Transverse colon (tissue), 4 donors: ENCODE measurements at regions not wholly inside any gene's neighbourhood (a gene's known extent, or its start where the extent isn't known, plus 50 kb on each side); places are given as distances from the start of the nearest gene placed in this dataset.

Experiments used
- DNase-seq: peaks from one replicate; pipeline ENCODE4 v3.0.0-alpha.2; 2019
- H3K27ac ChIP-seq, 4 donors: fragments of 200-600 bp; sonication (generic); 2 replicates each; pipeline ENCODE4 v1.5.1; 2016 to 2018; ENCODE audit warnings: inconsistent platforms in 4 of 4
- H3K27me3 ChIP-seq: fragments of 200-600 bp; sonication (generic); 2 replicates; pipeline ENCODE4 v1.5.1; 2017; ENCODE audit warnings: inconsistent platforms
- H3K36me3 ChIP-seq, 4 donors: fragments of 200-600 bp; sonication (generic); 2 replicates each; pipeline ENCODE4 v1.5.1; 2017 to 2019; ENCODE audit warnings: inconsistent platforms in 4 of 4
- H3K4me1 ChIP-seq, 4 donors: fragments of 200-600 bp; sonication (generic); 2 replicates each; pipeline ENCODE4 v1.5.1; 2017 to 2020; ENCODE audit warnings: inconsistent platforms in 4 of 4
- H3K4me3 ChIP-seq, 4 donors: fragments of 200-600 bp; sonication (generic); 1 replicate in 1 of 4; 2 replicates in 3 of 4; pipeline versions ENCODE4 v1.5.1 to v1.6.1; 2017 to 2019; ENCODE audit warnings: inconsistent platforms in 4 of 4
- H3K9me3 ChIP-seq, 2 donors: fragments of 200-600 bp; sonication (generic); 2 replicates each; pipeline ENCODE4 v1.5.1; 2017 to 2019; ENCODE audit warnings: inconsistent platforms in 2 of 2
- CTCF ChIP-seq, 5 experiments: fragments of 200-600 bp in 3 of 5; fragments of 450-650 bp in 2 of 5; sonication (generic) in 3 of 5; IDR thresholded peaks; 1 replicate in 2 of 5; 2 replicates in 3 of 5; pipeline ENCODE4 v1.5.1; 2016 to 2017; ENCODE audit warnings: antibody characterized with exemption in 5 of 5, inconsistent platforms in 3 of 5, mild to moderate bottlenecking in 2 of 5, moderate library complexity in 1 of 5
- EP300 ChIP-seq: sonication (generic); formaldehyde crosslinking; IDR thresholded peaks from one replicate; pipeline ENCODE4 v1.6.1; 2017; ENCODE audit warnings: antibody characterized with exemption, low read depth
- POLR2A ChIP-seq: fragments of 450-650 bp; IDR thresholded peaks from one replicate; pipeline ENCODE4 v1.6.1; 2016; ENCODE audit warnings: antibody characterized with exemption, mild to moderate bottlenecking, moderate library complexity
- POLR2AphosphoS5 ChIP-seq, 3 donors: sonication (generic); formaldehyde crosslinking; IDR thresholded peaks; one replicate each; pipeline ENCODE4 v1.6.1; 2016; ENCODE audit warnings: antibody characterized with exemption in 3 of 3
- WGBS, 2 donors: methylation state at CpG; one replicate each; pipeline ENCODE4 v1.1.5; 2018; ENCODE audit warnings: low coverage in 1 of 2; 5-methylcytosine and 5-hydroxymethylcytosine counted together
- in situ Hi-C, 4 donors: fragments of 200-750 bp; cut with MboI; loops; one replicate each; pipeline versions ENCODE4 v1.15.0 to v1.15.1; 2017; ENCODE audit warnings: low sequenced_read_pairs in 3 of 4, low pct_ligation_motif_present in 1 of 4, low pct_unique_long_range_greater_than_20kb in 1 of 4
- intact Hi-C: fragments of 100-400 bp; cut with DNase I; formaldehyde crosslinking; loops from one replicate; pipeline ENCODE4 v1.15.1; 2023; ENCODE audit warnings: low total_unique reads

GRCh38 chr11:29314211-29314610 lies 702.6 kb downstream of the KCNA4 start:
- Histone ChIP-seq H3K9me3 (no peaks in the 10 kb centered on the region), H3K4me3 (no peak overlapping the region), H3K27ac (no peak overlapping the region), H3K36me3 (no peaks in the 10 kb centered on the region), H3K27me3 (no peaks in the 10 kb centered on the region), H3K4me1 (no peaks in the 10 kb centered on the region)
- no peak for DNase-seq
- intact Hi-C loops, result no loop called here
- in situ Hi-C loops, result no loop called here
- WGBS, 2 donors, result 88 to 89% methylated on average over 1 of the region's 1 CpG
- TF ChIP-seq POLR2A (no peak), EP300 (no peak), POLR2AphosphoS5 (IDR thresholded peaks at IDR 0.05) (no peak), CTCF (IDR thresholded peaks at IDR 0.05) (no peak)

GRCh38 chr11:29312812-29313211 lies 704.0 kb downstream of the KCNA4 start:
- Histone ChIP-seq H3K4me1 (no peaks in the 10 kb centered on the region), H3K27ac (no peak overlapping the region), H3K36me3 (no peaks in the 10 kb centered on the region), H3K27me3 (no peaks in the 10 kb centered on the region), H3K9me3 (no peaks in the 10 kb centered on the region), H3K4me3 (no peak overlapping the region)
- in situ Hi-C loops (no loop called here), intact Hi-C loops (no loop called here)
- TF ChIP-seq EP300 (no peak), POLR2A (no peak), CTCF (IDR thresholded peaks at IDR 0.05) (no peak), POLR2AphosphoS5 (IDR thresholded peaks at IDR 0.05) (no peak)
- DNase-seq, result no peak

GRCh38 chr11:29310725-29311342 lies 706.0 kb downstream of the KCNA4 start:
- H3K4me1 ChIP-seq, result no peaks in the 10 kb centered on the region
- no peak overlapping the region for H3K4me3 ChIP-seq
- 56 to 59% methylated on average over 3 of the region's 3 CpGs for WGBS, 2 donors
- no peak overlapping the region for H3K27ac ChIP-seq
- in situ Hi-C loops (no loop called here), intact Hi-C loops (no loop called here)
- no peaks in the 10 kb centered on the region for H3K36me3 ChIP-seq
- TF ChIP-seq EP300 (no peak), POLR2A (no peak), POLR2AphosphoS5 (IDR thresholded peaks at IDR 0.05) (no peak), CTCF (IDR thresholded peaks at IDR 0.05) (no peak)
- no peaks in the 10 kb centered on the region for H3K27me3 ChIP-seq
- DNase-seq, result no peak
- no peaks in the 10 kb centered on the region for H3K9me3 ChIP-seq

GRCh38 chr11:29309992-29310391 lies 706.8 kb downstream of the KCNA4 start:
- in situ Hi-C loops, result no loop called here
- no peak for DNase-seq
- Histone ChIP-seq H3K4me3 (no peak overlapping the region), H3K27me3 (no peaks in the 10 kb centered on the region), H3K4me1 (no peaks in the 10 kb centered on the region), H3K27ac (no peak overlapping the region), H3K9me3 (no peaks in the 10 kb centered on the region), H3K36me3 (no peaks in the 10 kb centered on the region)
- TF ChIP-seq CTCF (IDR thresholded peaks at IDR 0.05) (no peak), POLR2AphosphoS5 (IDR thresholded peaks at IDR 0.05) (no peak)
- intact Hi-C loops, result no loop called here
- 53 to 61% methylated on average over 1 of the region's 1 CpG for WGBS, 2 donors
